ENCODE measurements at regions not wholly inside any gene's neighbourhood (a gene's known extent, or its start where the extent isn't known, plus 50 kb on each side); places are given as distances from the start of the nearest gene placed in this dataset.

GRCh38 chr14:87829543-87829942 is 163.4 kb downstream of the GALC start:
- TF ChIP-seq CTCF (IDR thresholded peaks at IDR 0.05) (no peak), POLR2A (IDR thresholded peaks at IDR 0.05) (no peak)
- Histone ChIP-seq H3K4me1 (peaks cover 17% of the 10 kb centered on the region in 2 donors), H3K9me3 (no peaks in the 10 kb centered on the region), H3K36me3 (no peaks in the 10 kb centered on the region), H3K27ac (peak overlapping the region; percentile 31 to 85 (median 60)), H3K4me3 (replicated peaks in 1 of 3) (no peak overlapping the region), H3K27me3 (no peaks in the 10 kb centered on the region)
- intact Hi-C loops (cut with DNase I) = no loop called here
- no peak for DNase-seq

- TF ChIP-seq POLR2A (IDR thresholded peaks at IDR 0.05) = no peak
- TF ChIP-seq CTCF (IDR thresholded peaks at IDR 0.05) = no peak
- no peaks in the 10 kb centered on the region for H3K9me3 ChIP-seq
- H3K4me3 ChIP-seq (replicated peaks in 1 of 3) = no peak overlapping the region
- peaks cover 0 to 7% of the 10 kb centered on the region in 2 donors for H3K4me1 ChIP-seq
- H3K36me3 ChIP-seq = no peaks in the 10 kb centered on the region
- no peak for DNase-seq
- no peak overlapping the region for H3K27ac ChIP-seq
- intact Hi-C loops (cut with DNase I) = no loop called here
- no peaks in the 10 kb centered on the region for H3K27me3 ChIP-seq
Observed at GRCh38 chr14:87824266-87824665, 168.7 kb downstream of the GALC start.

DNA sequence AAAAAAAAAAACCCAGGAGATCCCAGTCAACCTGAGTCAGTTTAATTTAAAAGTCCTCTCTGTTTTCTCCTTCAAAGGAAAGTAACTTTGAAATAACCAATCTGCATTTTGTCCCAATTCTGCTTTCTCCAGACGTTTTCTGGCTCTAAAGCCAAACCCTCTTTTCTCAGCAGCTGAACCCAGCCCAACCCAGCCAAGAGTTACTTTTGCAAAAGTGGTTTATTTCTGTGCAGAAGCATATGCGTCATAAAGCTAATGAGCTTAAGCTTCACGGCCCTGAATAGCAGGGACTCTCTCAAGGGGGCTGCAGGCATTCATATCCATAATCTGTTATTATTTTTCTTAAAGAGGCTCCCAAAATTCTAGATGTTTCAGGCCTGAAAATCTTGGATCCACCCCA is 176.6 kb downstream of the GALC start:
- H3K9me3 ChIP-seq = no peaks in the 10 kb centered on the region
- no peaks in the 10 kb centered on the region for H3K4me1 ChIP-seq
- H3K36me3 ChIP-seq = no peaks in the 10 kb centered on the region
- no peak overlapping the region for H3K4me3 ChIP-seq (replicated peaks in 1 of 3)
- WGBS, 2 donors = 76 to 82% methylated on average over 3 of the region's 3 CpGs
- no peaks in the 10 kb centered on the region for H3K27me3 ChIP-seq
- no peak for TF ChIP-seq POLR2A (IDR thresholded peaks at IDR 0.05)
- TF ChIP-seq CTCF (IDR thresholded peaks at IDR 0.05) = no peak
- no peak overlapping the region for H3K27ac ChIP-seq
- intact Hi-C loops (cut with DNase I) = no loop called here
- DNase-seq = no peak

GRCh38 chr14:87815121-87815520 is 177.9 kb downstream of the GALC start:
- DNase-seq = no peak
- WGBS, 2 donors = 84 to 89% methylated on average over 9 of the region's 9 CpGs
- intact Hi-C loops (cut with DNase I) = no loop called here
- no peaks in the 10 kb centered on the region for H3K27me3 ChIP-seq
- TF ChIP-seq CTCF (IDR thresholded peaks at IDR 0.05) (no peak), POLR2A (IDR thresholded peaks at IDR 0.05) (no peak)
- H3K4me3 ChIP-seq (replicated peaks in 1 of 3) = no peak overlapping the region
- H3K36me3 ChIP-seq = no peaks in the 10 kb centered on the region
- H3K27ac ChIP-seq = no peak overlapping the region
- no peaks in the 10 kb centered on the region for H3K4me1 ChIP-seq
- H3K9me3 ChIP-seq = no peaks in the 10 kb centered on the region

DNA sequence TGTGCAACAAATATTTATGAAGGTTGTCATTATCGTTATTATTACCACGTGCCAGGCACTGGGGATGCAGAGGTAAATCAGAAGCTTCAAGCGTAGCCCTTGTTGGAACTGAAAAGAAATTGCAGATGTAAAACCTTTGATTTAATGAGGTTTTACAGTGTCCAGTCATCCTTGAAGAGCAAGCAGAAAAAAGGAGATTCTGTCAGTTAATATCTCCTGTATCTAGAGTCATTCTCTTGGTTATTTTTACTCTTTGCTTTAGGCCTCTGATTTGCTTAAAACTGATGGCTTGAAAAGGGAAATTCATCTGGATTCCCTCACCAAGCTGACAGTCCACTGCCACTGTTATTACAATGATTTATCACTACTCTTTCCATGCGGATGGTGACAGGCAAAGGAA is 179.3 kb downstream of the GALC start:
- WGBS, 2 donors = 60 to 66% methylated on average over 4 of the region's 4 CpGs

More for the DNA sequence above, 179.3 kb downstream of the GALC start:
- TF ChIP-seq CTCF (IDR thresholded peaks at IDR 0.05) = no peak
- TF ChIP-seq POLR2A (IDR thresholded peaks at IDR 0.05) = no peak
- intact Hi-C loops (cut with DNase I) = no loop called here
- Histone ChIP-seq H3K27me3 (no peaks in the 10 kb centered on the region), H3K4me3 (replicated peaks in 1 of 3) (no peak overlapping the region), H3K27ac (no peak overlapping the region), H3K9me3 (no peaks in the 10 kb centered on the region), H3K4me1 (no peaks in the 10 kb centered on the region), H3K36me3 (no peaks in the 10 kb centered on the region)
- DNase-seq = no peak

Measured in thyroid gland (tissue), 4 donors.